K562 (cell line): ENCODE measurements at regions not wholly inside any gene's neighbourhood (a gene's known extent, or its start where the extent isn't known, plus 50 kb on each side); places are given as distances from the start of the nearest gene placed in this dataset.

Source experiments
- RREB1 ChIP-seq: fragments of 250-450 bp; sonication (Bioruptor Pico); IDR thresholded peaks from 2 replicates; pipeline ENCODE4 v1.4.0; 2020
- THRB ChIP-seq: fragments of 450-650 bp; formaldehyde crosslinking; conservative IDR thresholded peaks from 2 replicates; pipeline ENCODE4 v1.4.0; 2022; ENCODE audit warnings: mild to moderate bottlenecking, missing genetic modification characterization
- ZNF644 ChIP-seq: fragments of 200-800 bp; sonication (Bioruptor generic); IDR thresholded peaks from 2 replicates; pipeline ENCODE4 v1.6.1; 2016; ENCODE audit warnings: low read depth, missing genetic modification characterization, missing compliant biosample characterization
- TF ChIP-seq, protein P1 (sequence below): sonication (generic); formaldehyde crosslinking; IDR thresholded peaks from 2 replicates; pipeline ENCODE4 v1.8.0; 2022; ENCODE audit warnings: missing genetic modification reagents, mild to moderate bottlenecking, borderline replicate concordance

GRCh38 chr10:8614054-8614565 lies 559.6 kb downstream of the GATA3 start (continued):
- TF ChIP-seq THRB (CRISPR knock-in tag): no peak
- TF ChIP-seq RREB1 (CRISPR knock-in tag): no peak
- no peak for TF ChIP-seq ZNF644
- TF ChIP-seq, protein P1, sequence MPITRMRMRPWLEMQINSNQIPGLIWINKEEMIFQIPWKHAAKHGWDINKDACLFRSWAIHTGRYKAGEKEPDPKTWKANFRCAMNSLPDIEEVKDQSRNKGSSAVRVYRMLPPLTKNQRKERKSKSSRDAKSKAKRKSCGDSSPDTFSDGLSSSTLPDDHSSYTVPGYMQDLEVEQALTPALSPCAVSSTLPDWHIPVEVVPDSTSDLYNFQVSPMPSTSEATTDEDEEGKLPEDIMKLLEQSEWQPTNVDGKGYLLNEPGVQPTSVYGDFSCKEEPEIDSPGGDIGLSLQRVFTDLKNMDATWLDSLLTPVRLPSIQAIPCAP: no peak
